ENCODE measurements at regions not wholly inside any gene's neighbourhood (a gene's known extent, or its start where the extent isn't known, plus 50 kb on each side); places are given as distances from the start of the nearest gene placed in this dataset.
A peak's percentile ranks its signal among the peaks of the same experiment; 100 is the strongest.

DNA sequence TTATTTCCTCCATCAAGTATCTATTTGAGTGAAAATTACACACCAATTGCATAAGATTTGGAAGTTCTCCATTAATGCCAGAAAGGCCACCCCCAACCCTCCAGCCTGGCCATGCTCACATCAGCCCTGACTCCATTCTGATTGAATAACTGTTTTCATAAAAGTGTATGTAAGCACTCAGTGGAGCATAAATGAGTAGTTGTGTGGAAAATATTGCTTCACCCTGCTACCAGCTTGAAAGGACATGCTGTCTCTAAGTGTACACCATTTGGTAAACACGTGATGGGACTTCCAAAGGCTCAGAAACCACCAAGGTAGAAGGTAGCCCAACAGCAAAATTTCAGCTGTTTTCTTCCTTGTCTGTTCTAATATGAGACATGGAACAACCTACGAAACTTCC is 393.8 kb downstream of the ZNF385D start:
- no peaks in the 10 kb centered on the region for H3K27me3 ChIP-seq (ENCODE audit: control insufficient read depth, insufficient read depth, low read length)
- H3K4me3 ChIP-seq (replicated peaks in 1 of 4; ENCODE audit: control extremely low read depth in 1 of 4, insufficient read depth in 1 of 4, low read depth in 3 of 4, low read length in 4 of 4), result no peak overlapping the region
- H2AFZ ChIP-seq (ENCODE audit: low read length), result no peak overlapping the region
- no peak overlapping the region for H3K27ac ChIP-seq (ENCODE audit: insufficient read depth, low read length)
- no peaks in the 10 kb centered on the region for H3K79me2 ChIP-seq (ENCODE audit: control insufficient read depth, insufficient read depth, low read length)
- no peak overlapping the region for H3K4me2 ChIP-seq (ENCODE audit: extremely low read depth, insufficient read depth, low read length)
- no peaks in the 10 kb centered on the region for H3K4me1 ChIP-seq (ENCODE audit: control insufficient read depth, extremely low read depth, insufficient read depth, low read length)
- TF ChIP-seq, protein P1, sequence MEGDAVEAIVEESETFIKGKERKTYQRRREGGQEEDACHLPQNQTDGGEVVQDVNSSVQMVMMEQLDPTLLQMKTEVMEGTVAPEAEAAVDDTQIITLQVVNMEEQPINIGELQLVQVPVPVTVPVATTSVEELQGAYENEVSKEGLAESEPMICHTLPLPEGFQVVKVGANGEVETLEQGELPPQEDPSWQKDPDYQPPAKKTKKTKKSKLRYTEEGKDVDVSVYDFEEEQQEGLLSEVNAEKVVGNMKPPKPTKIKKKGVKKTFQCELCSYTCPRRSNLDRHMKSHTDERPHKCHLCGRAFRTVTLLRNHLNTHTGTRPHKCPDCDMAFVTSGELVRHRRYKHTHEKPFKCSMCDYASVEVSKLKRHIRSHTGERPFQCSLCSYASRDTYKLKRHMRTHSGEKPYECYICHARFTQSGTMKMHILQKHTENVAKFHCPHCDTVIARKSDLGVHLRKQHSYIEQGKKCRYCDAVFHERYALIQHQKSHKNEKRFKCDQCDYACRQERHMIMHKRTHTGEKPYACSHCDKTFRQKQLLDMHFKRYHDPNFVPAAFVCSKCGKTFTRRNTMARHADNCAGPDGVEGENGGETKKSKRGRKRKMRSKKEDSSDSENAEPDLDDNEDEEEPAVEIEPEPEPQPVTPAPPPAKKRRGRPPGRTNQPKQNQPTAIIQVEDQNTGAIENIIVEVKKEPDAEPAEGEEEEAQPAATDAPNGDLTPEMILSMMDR (conservative IDR thresholded peaks at IDR 0.05 in 1 of 2, IDR thresholded peaks at IDR 0.05 in 1 of 2; ENCODE audit: low read depth in 1 of 2, low read length in 2 of 2), result no peak
- TF ChIP-seq EZH2 (IDR thresholded peaks at IDR 0.05; ENCODE audit: low read length, missing control alignments), result no peak
- H3K9ac ChIP-seq (ENCODE audit: insufficient read depth, low read length), result no peak overlapping the region
- no peaks in the 10 kb centered on the region for H4K20me1 ChIP-seq (ENCODE audit: control insufficient read depth, extremely low read depth, insufficient read depth, low read length)
- H3K9me3 ChIP-seq (ENCODE audit: control insufficient read depth, insufficient read depth, low read depth, low read length), result no peaks in the 10 kb centered on the region
- DNase-seq (ENCODE audit: low read depth in 2 of 2), result peak in 1 of 2 donors; percentile 6
- no peaks in the 10 kb centered on the region for H3K36me3 ChIP-seq (ENCODE audit: control insufficient read depth, insufficient read depth, low read length)

DNA sequence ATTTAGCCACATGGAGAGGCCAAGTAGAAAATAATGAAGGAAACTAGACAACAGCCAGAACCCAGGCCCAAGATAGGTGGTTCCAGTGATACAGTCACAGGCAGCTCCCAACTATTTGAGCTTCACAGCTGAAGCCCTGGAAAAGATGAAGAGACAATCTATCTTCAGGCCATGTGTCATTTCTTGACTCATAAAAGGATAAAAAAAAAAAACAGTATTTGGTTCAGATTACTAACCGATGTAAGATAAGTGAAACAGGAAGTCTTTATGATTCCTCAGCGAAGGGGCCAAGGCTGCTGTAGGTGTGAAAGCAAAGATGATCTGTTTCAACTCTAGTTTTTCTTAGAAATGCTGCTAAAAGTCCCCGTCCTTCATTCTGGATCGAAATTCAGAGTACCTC is 394.6 kb downstream of the ZNF385D start:
- Histone ChIP-seq H4K20me1 (ENCODE audit: control insufficient read depth, extremely low read depth, insufficient read depth, low read length) (no peaks in the 10 kb centered on the region), H3K27ac (ENCODE audit: insufficient read depth, low read length) (no peak overlapping the region)

DNA sequence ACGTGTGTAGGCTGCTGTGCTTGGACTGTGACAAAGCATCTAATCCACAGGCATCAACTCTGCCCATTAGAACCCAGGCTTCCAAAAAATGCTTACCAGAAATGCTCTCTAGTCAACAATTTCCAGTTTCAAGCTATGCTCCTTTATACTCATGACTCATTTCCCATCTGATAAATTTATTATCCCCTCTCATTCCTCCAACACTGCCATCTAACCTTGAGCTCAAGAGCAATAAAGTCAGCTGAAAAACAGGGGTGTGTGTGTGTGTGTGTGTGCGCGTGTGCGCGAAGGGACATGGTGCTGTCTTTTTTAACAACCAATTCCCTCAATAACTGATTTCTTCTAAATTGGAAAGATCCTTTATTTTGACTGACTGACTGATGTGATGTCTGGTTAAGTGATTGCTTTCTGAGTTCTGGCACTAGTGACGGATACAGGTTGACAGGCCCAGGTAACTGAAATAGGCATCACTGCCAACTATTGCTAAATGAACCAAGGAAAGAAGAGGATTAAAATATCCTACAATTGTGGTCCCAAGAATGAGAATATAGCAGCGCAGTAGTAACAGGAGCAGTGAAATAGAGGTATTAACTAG is 405.5 kb downstream of the ZNF385D start:
- Histone ChIP-seq H4K20me1 (ENCODE audit: control insufficient read depth, extremely low read depth, insufficient read depth, low read length) (no peaks in the 10 kb centered on the region), H3K27me3 (ENCODE audit: control insufficient read depth, insufficient read depth, low read length) (no peaks in the 10 kb centered on the region), H3K27ac (ENCODE audit: insufficient read depth, low read length) (no peak overlapping the region), H3K79me2 (ENCODE audit: control insufficient read depth, insufficient read depth, low read length) (no peaks in the 10 kb centered on the region), H3K4me2 (ENCODE audit: extremely low read depth, insufficient read depth, low read length) (no peak overlapping the region), H3K9ac (ENCODE audit: insufficient read depth, low read length) (no peak overlapping the region), H3K9me3 (ENCODE audit: control insufficient read depth, insufficient read depth, low read depth, low read length) (no peaks in the 10 kb centered on the region), H2AFZ (ENCODE audit: low read length) (no peak overlapping the region), H3K4me1 (ENCODE audit: control insufficient read depth, extremely low read depth, insufficient read depth, low read length) (no peaks in the 10 kb centered on the region), H3K36me3 (ENCODE audit: control insufficient read depth, insufficient read depth, low read length) (no peaks in the 10 kb centered on the region), H3K4me3 (replicated peaks in 1 of 4; ENCODE audit: control extremely low read depth in 1 of 4, insufficient read depth in 1 of 4, low read depth in 3 of 4, low read length in 4 of 4) (no peak overlapping the region)
- no peak for DNase-seq (ENCODE audit: low read depth in 2 of 2)
- TF ChIP-seq, protein P1 (conservative IDR thresholded peaks at IDR 0.05 in 1 of 2, IDR thresholded peaks at IDR 0.05 in 1 of 2; ENCODE audit: low read depth in 1 of 2, low read length in 2 of 2), result no peak
- TF ChIP-seq EZH2 (IDR thresholded peaks at IDR 0.05; ENCODE audit: low read length, missing control alignments), result no peak

More for the DNA sequence above, 394.6 kb downstream of the ZNF385D start:
- no peaks in the 10 kb centered on the region for H3K4me1 ChIP-seq (ENCODE audit: control insufficient read depth, extremely low read depth, insufficient read depth, low read length)
- no peak overlapping the region for H3K9ac ChIP-seq (ENCODE audit: insufficient read depth, low read length)
- no peaks in the 10 kb centered on the region for H3K36me3 ChIP-seq (ENCODE audit: control insufficient read depth, insufficient read depth, low read length)
- no peak overlapping the region for H2AFZ ChIP-seq (ENCODE audit: low read length)
- H3K27me3 ChIP-seq (ENCODE audit: control insufficient read depth, insufficient read depth, low read length), result no peaks in the 10 kb centered on the region
- TF ChIP-seq, protein P1 (conservative IDR thresholded peaks at IDR 0.05 in 1 of 2, IDR thresholded peaks at IDR 0.05 in 1 of 2; ENCODE audit: low read depth in 1 of 2, low read length in 2 of 2), result no peak
- no peak for TF ChIP-seq EZH2 (IDR thresholded peaks at IDR 0.05; ENCODE audit: low read length, missing control alignments)
- peak; percentile 5 to 71 for DNase-seq (ENCODE audit: low read depth in 2 of 2)
- no peak overlapping the region for H3K4me3 ChIP-seq (replicated peaks in 1 of 4; ENCODE audit: control extremely low read depth in 1 of 4, insufficient read depth in 1 of 4, low read depth in 3 of 4, low read length in 4 of 4)
- H3K9me3 ChIP-seq (ENCODE audit: control insufficient read depth, insufficient read depth, low read depth, low read length), result no peaks in the 10 kb centered on the region
- peak overlapping the region; percentile 44 for H3K4me2 ChIP-seq (ENCODE audit: extremely low read depth, insufficient read depth, low read length)
- H3K79me2 ChIP-seq (ENCODE audit: control insufficient read depth, insufficient read depth, low read length), result no peaks in the 10 kb centered on the region

Data from fibroblast of lung (primary cell).